Ishikawa (cell line): ENCODE measurements at regions not wholly inside any gene's neighbourhood (a gene's known extent, or its start where the extent isn't known, plus 50 kb on each side); places are given as distances from the start of the nearest gene placed in this dataset.

Experiments used
- CEBPB ChIP-seq: IDR thresholded peaks from 2 replicates; pipeline ENCODE4 v1.6.1; 2012
- CREB1 ChIP-seq: IDR thresholded peaks from 2 replicates; pipeline ENCODE4 v1.6.1; 2012; ENCODE audit warnings: low read depth
- EGR1 ChIP-seq: IDR thresholded peaks from 2 replicates; pipeline ENCODE4 v1.6.1; 2012
- EP300 ChIP-seq: IDR thresholded peaks from 2 replicates; pipeline ENCODE4 v1.6.1; 2012; ENCODE audit warnings: borderline replicate concordance
- FOXM1 ChIP-seq: IDR thresholded peaks from 2 replicates; pipeline ENCODE4 v1.6.1; 2012; ENCODE audit warnings: low read depth, borderline replicate concordance
- MAX ChIP-seq: IDR thresholded peaks from 2 replicates; pipeline ENCODE4 v1.6.1; 2012
- NFIC ChIP-seq: IDR thresholded peaks from 2 replicates; pipeline ENCODE4 v1.6.1; 2012
- RAD21 ChIP-seq: IDR thresholded peaks from 2 replicates; pipeline ENCODE4 v1.6.1; 2012; ENCODE audit warnings: low read depth
- TAF1 ChIP-seq: IDR thresholded peaks from 2 replicates; pipeline ENCODE4 v1.6.1; 2012; ENCODE audit warnings: low read depth, mild to moderate bottlenecking
- TCF12 ChIP-seq: IDR thresholded peaks from 2 replicates; pipeline ENCODE4 v1.6.1; 2012; ENCODE audit warnings: low read depth
- TEAD4 ChIP-seq: IDR thresholded peaks from 2 replicates; pipeline ENCODE4 v1.6.1; 2012
- YY1 ChIP-seq: IDR thresholded peaks from 2 replicates; pipeline ENCODE4 v1.6.1; 2012; ENCODE audit warnings: low read depth
- ZBTB7A ChIP-seq: IDR thresholded peaks from 2 replicates; pipeline ENCODE4 v1.6.1; 2012; ENCODE audit warnings: low read depth
- TF ChIP-seq, protein P1 (sequence below): IDR thresholded peaks from 2 replicates; pipeline ENCODE4 v1.6.1; 2012
- TF ChIP-seq, protein P2 (sequence below): IDR thresholded peaks from 2 replicates; pipeline ENCODE4 v1.6.1; 2012; ENCODE audit warnings: low read depth, mild to moderate bottlenecking

DNA sequence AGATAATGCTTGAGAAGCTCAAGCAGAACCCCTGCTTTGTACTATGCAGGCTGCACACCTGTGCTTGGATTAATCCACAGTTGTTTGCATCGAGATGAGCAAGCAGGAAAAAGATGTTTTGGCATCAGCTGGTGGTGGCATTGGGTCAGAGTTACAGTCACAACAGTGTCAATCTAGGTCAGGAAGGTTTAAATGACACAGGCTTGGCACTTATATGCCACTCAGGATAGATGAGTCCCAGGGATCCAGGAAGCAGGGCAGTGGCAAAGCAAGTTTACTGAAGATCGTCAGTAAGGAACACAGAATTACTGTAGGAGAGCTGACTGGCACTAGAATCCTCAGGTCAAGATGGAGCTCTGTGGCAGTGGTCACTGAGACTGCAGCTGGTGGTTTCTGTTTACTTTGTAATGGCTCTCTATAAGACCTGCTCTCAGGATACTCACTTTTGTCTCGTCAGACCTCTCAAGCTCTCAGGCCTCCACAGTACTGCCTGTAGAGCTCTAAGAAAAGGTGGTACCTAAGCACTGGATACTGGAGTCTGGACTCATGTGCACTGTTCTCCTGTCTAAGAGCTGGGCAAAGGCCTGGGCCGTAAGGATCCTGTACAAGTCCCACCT is 110.1 kb upstream of the HS3ST5 start:
- TF ChIP-seq NFIC, result no peak

DNA sequence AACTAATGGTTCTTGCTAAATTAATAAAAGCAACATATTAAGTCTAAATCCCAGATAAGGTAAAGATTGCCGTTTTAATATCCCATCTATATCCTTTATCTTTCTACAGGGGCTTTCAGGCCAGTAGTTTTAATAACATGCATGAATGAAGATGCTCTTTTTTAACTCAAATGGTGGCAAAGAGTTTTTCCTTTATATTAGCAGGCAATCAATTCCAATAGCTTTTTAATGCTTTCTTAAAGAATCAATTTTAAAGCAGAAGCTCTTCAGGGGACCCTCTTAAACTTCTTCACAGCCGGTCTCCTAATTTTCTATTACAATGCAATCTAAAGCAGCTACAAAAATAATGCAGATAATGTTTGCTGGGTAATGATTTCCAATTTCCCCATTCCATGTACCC is 107.8 kb upstream of the HS3ST5 start:
- no peak for TF ChIP-seq FOXM1
- TF ChIP-seq TAF1, result no peak
- no peak for TF ChIP-seq TCF12
- TF ChIP-seq CEBPB, result no peak
- no peak for TF ChIP-seq TEAD4
- no peak for TF ChIP-seq ZBTB7A
- TF ChIP-seq, protein P1, sequence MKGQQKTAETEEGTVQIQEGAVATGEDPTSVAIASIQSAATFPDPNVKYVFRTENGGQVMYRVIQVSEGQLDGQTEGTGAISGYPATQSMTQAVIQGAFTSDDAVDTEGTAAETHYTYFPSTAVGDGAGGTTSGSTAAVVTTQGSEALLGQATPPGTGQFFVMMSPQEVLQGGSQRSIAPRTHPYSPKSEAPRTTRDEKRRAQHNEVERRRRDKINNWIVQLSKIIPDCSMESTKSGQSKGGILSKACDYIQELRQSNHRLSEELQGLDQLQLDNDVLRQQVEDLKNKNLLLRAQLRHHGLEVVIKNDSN, result no peak
- TF ChIP-seq, protein P2, sequence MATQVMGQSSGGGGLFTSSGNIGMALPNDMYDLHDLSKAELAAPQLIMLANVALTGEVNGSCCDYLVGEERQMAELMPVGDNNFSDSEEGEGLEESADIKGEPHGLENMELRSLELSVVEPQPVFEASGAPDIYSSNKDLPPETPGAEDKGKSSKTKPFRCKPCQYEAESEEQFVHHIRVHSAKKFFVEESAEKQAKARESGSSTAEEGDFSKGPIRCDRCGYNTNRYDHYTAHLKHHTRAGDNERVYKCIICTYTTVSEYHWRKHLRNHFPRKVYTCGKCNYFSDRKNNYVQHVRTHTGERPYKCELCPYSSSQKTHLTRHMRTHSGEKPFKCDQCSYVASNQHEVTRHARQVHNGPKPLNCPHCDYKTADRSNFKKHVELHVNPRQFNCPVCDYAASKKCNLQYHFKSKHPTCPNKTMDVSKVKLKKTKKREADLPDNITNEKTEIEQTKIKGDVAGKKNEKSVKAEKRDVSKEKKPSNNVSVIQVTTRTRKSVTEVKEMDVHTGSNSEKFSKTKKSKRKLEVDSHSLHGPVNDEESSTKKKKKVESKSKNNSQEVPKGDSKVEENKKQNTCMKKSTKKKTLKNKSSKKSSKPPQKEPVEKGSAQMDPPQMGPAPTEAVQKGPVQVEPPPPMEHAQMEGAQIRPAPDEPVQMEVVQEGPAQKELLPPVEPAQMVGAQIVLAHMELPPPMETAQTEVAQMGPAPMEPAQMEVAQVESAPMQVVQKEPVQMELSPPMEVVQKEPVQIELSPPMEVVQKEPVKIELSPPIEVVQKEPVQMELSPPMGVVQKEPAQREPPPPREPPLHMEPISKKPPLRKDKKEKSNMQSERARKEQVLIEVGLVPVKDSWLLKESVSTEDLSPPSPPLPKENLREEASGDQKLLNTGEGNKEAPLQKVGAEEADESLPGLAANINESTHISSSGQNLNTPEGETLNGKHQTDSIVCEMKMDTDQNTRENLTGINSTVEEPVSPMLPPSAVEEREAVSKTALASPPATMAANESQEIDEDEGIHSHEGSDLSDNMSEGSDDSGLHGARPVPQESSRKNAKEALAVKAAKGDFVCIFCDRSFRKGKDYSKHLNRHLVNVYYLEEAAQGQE, result no peak
- TF ChIP-seq MAX, result no peak
- no peak for TF ChIP-seq EP300
- no peak for TF ChIP-seq EGR1
- no peak for TF ChIP-seq RAD21
- no peak for TF ChIP-seq YY1

GRCh38 chr6:114449659-114450058 is 106.8 kb upstream of the HS3ST5 start:
- TF ChIP-seq TAF1 (no peak), CREB1 (no peak), EGR1 (no peak), RAD21 (no peak), CEBPB (no peak), TCF12 (no peak), MAX (no peak), FOXM1 (no peak), YY1 (no peak), EP300 (no peak)
- TF ChIP-seq, protein P2, result no peak

DNA sequence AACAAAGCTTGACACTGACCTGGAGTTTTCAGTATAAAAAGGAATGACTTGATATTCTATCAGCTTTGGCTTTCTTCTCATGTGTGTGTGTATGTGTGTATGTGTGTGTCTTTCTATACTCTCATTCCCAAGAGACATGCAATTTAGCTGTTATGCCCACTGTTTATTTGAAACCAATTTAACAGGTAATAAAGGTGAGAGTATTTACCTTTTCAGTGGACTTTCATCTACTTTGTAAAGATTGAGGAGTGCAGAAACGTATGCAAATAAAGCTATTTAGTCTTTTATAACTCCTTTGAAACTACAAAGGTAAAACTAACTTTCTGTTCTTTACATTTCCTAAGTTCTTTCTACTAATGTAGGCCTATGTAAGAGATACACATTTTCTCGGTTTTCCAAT is 103.5 kb upstream of the HS3ST5 start:
- TF ChIP-seq RAD21 (no peak), EP300 (no peak), FOXM1 (no peak), TEAD4 (no peak), MAX (no peak), CREB1 (no peak), CEBPB (no peak)
- TF ChIP-seq, protein P1, result no peak
- TF ChIP-seq, protein P2, result no peak

- no peak for TF ChIP-seq EP300
- no peak for TF ChIP-seq TCF12
Measured at GRCh38 chr6:114445846-114446245, 103.0 kb upstream of the HS3ST5 start.
